ENCODE measurements at regions not wholly inside any gene's neighbourhood (a gene's known extent, or its start where the extent isn't known, plus 50 kb on each side); places are given as distances from the start of the nearest gene placed in this dataset.

DNA sequence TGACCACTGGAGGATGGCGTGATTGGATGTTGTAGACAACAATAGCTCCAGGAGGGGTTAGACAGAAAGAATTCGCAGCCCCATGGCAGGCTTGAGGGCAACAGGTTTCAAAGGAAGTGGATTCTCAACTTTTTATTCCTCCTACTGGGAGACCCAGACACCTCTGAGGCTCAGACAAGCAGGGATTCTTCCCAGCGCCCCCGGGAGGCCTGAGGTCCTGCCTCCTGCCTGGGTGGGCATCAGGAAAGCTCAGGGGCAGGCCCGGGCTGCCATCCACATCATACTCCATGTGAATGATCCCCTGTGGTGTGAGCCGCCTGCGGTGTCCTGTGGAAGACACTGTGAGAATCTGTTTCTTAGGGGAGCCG, 203.5 kb downstream of the CYP26B1 start:
- TF ChIP-seq, protein P1, sequence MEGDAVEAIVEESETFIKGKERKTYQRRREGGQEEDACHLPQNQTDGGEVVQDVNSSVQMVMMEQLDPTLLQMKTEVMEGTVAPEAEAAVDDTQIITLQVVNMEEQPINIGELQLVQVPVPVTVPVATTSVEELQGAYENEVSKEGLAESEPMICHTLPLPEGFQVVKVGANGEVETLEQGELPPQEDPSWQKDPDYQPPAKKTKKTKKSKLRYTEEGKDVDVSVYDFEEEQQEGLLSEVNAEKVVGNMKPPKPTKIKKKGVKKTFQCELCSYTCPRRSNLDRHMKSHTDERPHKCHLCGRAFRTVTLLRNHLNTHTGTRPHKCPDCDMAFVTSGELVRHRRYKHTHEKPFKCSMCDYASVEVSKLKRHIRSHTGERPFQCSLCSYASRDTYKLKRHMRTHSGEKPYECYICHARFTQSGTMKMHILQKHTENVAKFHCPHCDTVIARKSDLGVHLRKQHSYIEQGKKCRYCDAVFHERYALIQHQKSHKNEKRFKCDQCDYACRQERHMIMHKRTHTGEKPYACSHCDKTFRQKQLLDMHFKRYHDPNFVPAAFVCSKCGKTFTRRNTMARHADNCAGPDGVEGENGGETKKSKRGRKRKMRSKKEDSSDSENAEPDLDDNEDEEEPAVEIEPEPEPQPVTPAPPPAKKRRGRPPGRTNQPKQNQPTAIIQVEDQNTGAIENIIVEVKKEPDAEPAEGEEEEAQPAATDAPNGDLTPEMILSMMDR (IDR thresholded peaks at IDR 0.05; ENCODE audit: low read depth, low read length), result no peak
- TF ChIP-seq EZH2phosphoT487 (IDR thresholded peaks at IDR 0.05; ENCODE audit: low read depth), result no peak
- no peaks in the 10 kb centered on the region for H4K20me1 ChIP-seq (ENCODE audit: insufficient read depth, low read length)

DNA sequence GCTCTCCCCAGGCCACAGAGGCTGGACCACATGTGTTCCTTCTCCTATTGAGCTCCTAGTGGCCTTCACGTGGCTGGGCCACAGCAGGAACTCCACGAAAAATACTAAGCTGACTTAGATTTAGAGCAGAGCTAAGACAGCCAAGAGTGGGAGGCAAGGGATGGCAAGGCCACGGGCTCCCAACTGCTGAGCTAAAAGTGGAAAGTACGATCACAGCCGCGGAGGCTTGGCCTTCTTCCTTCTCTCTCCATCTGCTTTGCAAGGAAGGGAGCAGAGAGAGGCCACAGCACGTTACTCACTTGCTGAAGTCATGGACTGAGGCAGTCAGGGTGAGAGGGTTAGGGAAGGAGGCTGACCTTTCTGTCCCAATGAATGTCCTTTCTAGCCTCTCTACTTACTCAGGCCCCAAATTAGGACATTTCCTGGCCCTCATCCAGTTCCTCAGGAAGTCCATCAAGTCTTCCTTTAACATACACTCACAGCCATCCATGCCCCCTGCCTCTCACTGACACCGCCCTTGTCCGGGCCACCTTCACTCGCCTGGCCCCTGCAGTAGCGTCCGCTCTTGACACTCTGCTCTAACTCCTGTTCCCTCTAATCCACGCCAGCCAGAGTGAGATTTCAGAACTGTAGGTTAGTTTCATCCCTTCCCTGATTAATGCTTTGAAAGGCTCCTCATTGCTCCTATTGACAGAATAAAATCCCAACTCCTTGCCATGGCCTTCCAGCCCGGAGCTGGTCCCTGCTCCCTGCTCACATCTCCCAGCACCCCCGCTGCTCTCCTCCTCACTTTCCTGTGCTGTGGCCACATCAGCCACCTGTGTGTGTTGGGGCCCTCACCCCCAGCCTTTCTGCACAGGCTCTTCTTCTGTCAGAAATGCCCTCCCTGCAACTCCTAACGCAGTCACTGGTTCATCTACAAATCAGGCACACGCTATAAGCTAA, 204.2 kb downstream of the CYP26B1 start:
- no peak overlapping the region for H2AFZ ChIP-seq (ENCODE audit: low read depth, low read length)
- no peak overlapping the region for H3K4me3 ChIP-seq (ENCODE audit: low read length)
- no peak overlapping the region for H3K27ac ChIP-seq (ENCODE audit: low read length)
- no peaks in the 10 kb centered on the region for H3K27me3 ChIP-seq (ENCODE audit: low read depth, low read length)
- H3K9ac ChIP-seq (ENCODE audit: low read length), result no peak overlapping the region
- H3K9me3 ChIP-seq (ENCODE audit: insufficient read depth, low read length), result no peaks in the 10 kb centered on the region
- no peak overlapping the region for H3K4me2 ChIP-seq (ENCODE audit: low read length)
- TF ChIP-seq, protein P1 (IDR thresholded peaks at IDR 0.05; ENCODE audit: low read depth, low read length), result no peak
- TF ChIP-seq EZH2phosphoT487 (IDR thresholded peaks at IDR 0.05; ENCODE audit: low read depth), result no peak
- H4K20me1 ChIP-seq (ENCODE audit: insufficient read depth, low read length), result no peaks in the 10 kb centered on the region
- H3K4me1 ChIP-seq (ENCODE audit: low read length), result no peaks in the 10 kb centered on the region
- H3K79me2 ChIP-seq (ENCODE audit: low read length), result no peaks in the 10 kb centered on the region
- H3K36me3 ChIP-seq (replicated peaks; ENCODE audit: low read depth, low read length), result no peaks in the 10 kb centered on the region

More for the DNA sequence above, 203.5 kb downstream of the CYP26B1 start:
- Histone ChIP-seq H3K4me1 (ENCODE audit: low read length) (no peaks in the 10 kb centered on the region), H3K9ac (ENCODE audit: low read length) (no peak overlapping the region), H3K36me3 (replicated peaks; ENCODE audit: low read depth, low read length) (no peaks in the 10 kb centered on the region), H3K27me3 (ENCODE audit: low read depth, low read length) (no peaks in the 10 kb centered on the region), H3K27ac (ENCODE audit: low read length) (no peak overlapping the region), H2AFZ (ENCODE audit: low read depth, low read length) (no peak overlapping the region), H3K9me3 (ENCODE audit: insufficient read depth, low read length) (no peaks in the 10 kb centered on the region), H3K4me3 (ENCODE audit: low read length) (no peak overlapping the region), H3K4me2 (ENCODE audit: low read length) (no peak overlapping the region), H3K79me2 (ENCODE audit: low read length) (no peaks in the 10 kb centered on the region)

DNA sequence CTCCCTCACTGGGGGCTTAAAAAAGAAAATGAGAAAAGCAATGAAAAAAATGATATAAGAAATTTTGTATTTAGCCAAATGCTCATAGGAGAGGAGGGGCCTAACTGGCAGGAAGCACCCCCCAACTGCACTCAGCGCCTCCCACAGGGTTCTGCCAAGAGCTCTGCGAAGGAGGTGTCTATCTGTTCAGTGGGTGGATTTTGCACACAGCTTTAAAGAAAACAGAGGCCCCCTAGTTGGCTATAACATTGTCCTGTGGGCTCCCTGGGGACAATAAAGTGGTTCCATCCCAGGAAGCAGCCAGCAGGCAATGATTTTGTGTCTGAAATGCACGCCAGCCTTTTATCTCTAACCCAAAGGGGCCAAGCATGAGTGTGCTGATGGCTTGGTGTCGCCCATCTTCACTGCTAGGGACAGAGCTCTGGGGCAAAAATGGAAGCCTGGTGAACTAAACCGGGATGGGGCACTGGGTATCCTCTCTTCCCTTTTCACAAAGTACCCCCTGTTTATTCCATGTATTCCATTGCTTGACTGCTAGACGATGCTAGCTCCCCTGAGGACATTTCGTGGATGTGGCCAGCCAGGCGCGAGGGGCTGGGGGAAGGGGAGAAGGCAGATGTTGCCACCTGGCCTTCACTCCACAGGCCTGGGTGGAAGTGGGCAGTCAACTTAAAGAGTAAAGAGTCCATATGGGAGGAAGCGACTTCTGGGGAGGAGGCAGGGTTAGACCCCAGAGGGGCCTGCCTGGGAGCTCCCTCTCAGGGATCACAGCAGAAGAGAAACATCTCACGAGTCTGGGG, 205.7 kb downstream of the CYP26B1 start:
- no peaks in the 10 kb centered on the region for H3K9me3 ChIP-seq (ENCODE audit: insufficient read depth, low read length)
- H3K79me2 ChIP-seq (ENCODE audit: low read length), result no peaks in the 10 kb centered on the region
- no peak overlapping the region for H3K9ac ChIP-seq (ENCODE audit: low read length)
- H3K4me2 ChIP-seq (ENCODE audit: low read length), result no peak overlapping the region
- H3K4me3 ChIP-seq (ENCODE audit: low read length), result no peak overlapping the region
- H3K27ac ChIP-seq (ENCODE audit: low read length), result no peak overlapping the region
- H2AFZ ChIP-seq (ENCODE audit: low read depth, low read length), result no peak overlapping the region
- no peaks in the 10 kb centered on the region for H3K4me1 ChIP-seq (ENCODE audit: low read length)
- H3K36me3 ChIP-seq (replicated peaks; ENCODE audit: low read depth, low read length), result no peaks in the 10 kb centered on the region
- no peaks in the 10 kb centered on the region for H3K27me3 ChIP-seq (ENCODE audit: low read depth, low read length)
- TF ChIP-seq EZH2phosphoT487 (IDR thresholded peaks at IDR 0.05; ENCODE audit: low read depth), result no peak
- TF ChIP-seq, protein P1 (IDR thresholded peaks at IDR 0.05; ENCODE audit: low read depth, low read length), result no peak
- H4K20me1 ChIP-seq (ENCODE audit: insufficient read depth, low read length), result no peaks in the 10 kb centered on the region

DNA sequence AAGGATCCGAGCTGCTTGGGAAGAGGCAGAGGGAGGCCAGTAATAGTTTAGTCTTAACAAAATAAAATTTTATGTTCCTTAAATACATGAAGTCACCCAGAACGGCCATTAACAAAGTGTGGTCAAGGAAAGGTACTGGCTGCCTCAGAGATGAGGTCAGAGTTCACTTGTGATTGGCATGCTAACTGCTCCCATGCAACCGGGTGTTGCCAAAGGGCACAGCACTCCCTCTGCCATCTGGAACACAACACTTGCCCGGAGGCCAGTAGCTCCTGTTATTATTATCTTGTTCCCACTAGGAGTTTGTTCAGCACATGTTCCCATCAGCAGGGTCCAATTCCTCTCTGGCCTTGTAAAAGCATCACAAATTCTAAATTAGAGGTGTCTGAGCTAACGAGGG, 207.0 kb downstream of the CYP26B1 start:
- Histone ChIP-seq H3K4me2 (ENCODE audit: low read length) (no peak overlapping the region), H3K79me2 (ENCODE audit: low read length) (no peaks in the 10 kb centered on the region)

More for the DNA sequence above, 207.0 kb downstream of the CYP26B1 start:
- H3K4me1 ChIP-seq (ENCODE audit: low read length), result no peaks in the 10 kb centered on the region
- no peak overlapping the region for H3K9ac ChIP-seq (ENCODE audit: low read length)
- no peak overlapping the region for H3K4me3 ChIP-seq (ENCODE audit: low read length)
- no peaks in the 10 kb centered on the region for H3K27me3 ChIP-seq (ENCODE audit: low read depth, low read length)
- no peaks in the 10 kb centered on the region for H3K9me3 ChIP-seq (ENCODE audit: insufficient read depth, low read length)
- no peaks in the 10 kb centered on the region for H3K36me3 ChIP-seq (replicated peaks; ENCODE audit: low read depth, low read length)
- no peak overlapping the region for H2AFZ ChIP-seq (ENCODE audit: low read depth, low read length)
- no peak for TF ChIP-seq EZH2phosphoT487 (IDR thresholded peaks at IDR 0.05; ENCODE audit: low read depth)
- TF ChIP-seq, protein P1 (IDR thresholded peaks at IDR 0.05; ENCODE audit: low read depth, low read length), result no peak
- H3K27ac ChIP-seq (ENCODE audit: low read length), result no peak overlapping the region
- H4K20me1 ChIP-seq (ENCODE audit: insufficient read depth, low read length), result no peaks in the 10 kb centered on the region
